ENCODE measurements at regions not wholly inside any gene's neighbourhood (a gene's known extent, or its start where the extent isn't known, plus 50 kb on each side); places are given as distances from the start of the nearest gene placed in this dataset.
"Not testable (repeated sequence)": the region's sequence is repeated elsewhere in the genome, so short reads cannot be mapped to it uniquely, and the experiment has no call there.

DNA sequence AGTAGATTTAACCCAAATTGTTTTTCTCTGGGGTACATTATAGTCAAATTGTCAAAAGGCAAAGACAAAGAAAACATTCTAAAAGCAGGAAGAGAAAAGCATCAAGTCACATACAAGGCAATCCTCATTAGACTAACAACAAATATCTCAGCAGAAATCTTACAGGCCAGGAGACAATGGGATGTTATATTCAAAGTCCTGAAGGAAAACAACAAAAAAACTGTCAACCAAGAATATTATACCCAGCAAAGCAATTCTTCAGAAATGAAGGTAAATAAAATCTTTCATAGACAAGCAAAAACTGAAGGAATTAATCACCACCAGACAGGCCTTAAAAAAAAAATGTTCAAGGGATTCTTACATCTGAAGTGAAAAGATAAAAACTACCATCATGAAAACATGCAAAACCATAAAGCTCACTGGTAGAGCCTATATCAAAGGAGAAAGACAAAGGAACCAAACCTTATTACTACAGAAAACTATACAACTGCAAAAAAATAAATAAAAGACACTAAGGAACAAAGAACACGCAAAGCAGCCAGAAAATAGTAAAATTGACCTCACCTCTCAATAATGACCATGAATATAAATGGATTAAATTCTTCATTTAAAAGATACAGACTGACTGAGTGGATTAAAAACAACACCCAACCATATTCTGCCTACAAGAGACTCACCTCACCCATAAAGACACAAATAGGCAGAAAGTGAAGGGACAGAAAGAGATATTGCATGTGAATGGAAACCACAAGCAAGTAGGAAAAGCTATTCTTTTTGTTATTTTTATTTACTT is 113.8 kb upstream of the ZC3H11B start:
- DNase-seq (ENCODE audit: low read depth), result no peak

DNA sequence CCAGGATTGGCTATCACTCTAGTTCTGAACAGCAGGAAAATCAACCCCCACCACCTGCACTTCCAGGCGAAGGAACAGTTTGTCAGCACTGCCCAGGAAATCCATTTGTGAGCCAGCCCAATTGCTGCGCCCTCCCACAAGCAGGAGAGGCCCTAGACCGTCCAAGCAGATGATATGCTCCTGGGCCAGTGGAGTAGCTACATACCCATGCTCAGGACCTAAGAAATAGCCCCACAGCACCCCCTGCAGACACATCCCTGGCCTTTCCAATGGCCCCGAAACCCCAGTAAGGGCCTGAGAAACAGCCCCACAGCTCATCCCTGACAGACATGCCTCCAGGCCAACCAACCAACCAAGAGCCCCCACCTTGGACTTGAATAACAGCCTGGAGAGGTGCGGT is 111.5 kb upstream of the ZC3H11B start:
- no peak for DNase-seq (ENCODE audit: low read depth)

DNA sequence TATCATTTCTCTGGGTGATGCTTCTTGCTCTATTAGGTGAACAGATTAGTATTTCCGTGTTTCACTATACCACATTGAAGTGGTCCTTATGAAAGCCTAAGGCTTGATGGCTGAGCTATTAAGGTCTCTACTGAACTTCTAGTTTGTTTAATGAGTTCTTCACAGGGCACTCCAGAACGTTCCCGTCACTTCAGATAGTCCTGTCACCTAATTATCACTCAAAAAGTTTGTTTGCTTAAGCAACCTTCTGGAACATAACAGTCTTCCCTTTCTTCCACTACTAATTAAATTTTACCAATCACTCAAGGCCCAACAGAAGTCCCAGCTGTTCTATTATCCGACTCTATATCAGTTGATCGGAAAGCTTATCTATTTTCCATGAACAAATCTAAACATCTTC is 104.6 kb upstream of the ZC3H11B start:
- DNase-seq (ENCODE audit: low read depth), result no peak

DNA sequence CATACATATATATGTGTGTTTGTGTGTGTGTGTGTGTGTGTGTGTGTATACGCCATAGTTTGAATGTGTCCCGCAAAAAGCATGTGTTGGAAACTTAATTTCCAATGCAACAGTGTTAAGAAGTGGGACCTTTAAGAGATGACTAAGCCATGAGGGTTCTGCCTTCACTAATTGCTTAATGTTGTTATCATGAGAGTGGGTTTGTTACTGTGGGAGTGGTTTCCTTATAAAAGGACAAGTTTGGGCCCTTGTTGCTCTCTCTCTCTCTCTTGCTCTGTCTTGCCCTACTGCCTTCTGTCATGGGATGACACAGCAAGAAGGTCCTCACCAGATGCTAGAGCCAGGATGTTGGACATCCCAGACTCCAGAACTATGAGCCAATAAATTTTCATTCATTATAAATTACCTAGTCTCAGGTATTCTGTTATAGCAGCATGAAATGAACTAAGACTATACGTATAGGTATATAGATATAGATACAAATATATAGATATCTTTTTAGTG is 103.8 kb upstream of the ZC3H11B start:
- no peak for DNase-seq (ENCODE audit: low read depth)

DNA sequence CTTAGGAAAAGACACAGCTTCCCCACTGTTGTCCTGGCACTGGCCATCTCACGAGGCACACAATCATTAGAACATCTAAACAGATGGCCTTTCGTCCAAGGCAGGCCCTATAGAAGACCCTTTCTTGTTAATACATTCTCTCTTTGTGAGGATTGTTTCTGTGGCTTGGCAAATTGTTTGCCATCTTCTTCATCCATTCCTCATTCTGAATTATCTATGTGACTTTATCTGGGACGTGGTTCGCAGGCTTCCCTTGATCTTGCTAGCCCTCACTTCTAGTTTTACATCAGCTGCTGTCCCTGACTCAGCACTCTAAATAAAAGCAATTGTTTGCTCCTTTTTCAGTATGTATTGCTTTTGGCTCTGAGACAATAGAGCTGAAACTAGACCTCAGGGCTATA is 101.1 kb upstream of the ZC3H11B start:
- no peak for DNase-seq (ENCODE audit: low read depth)

DNA sequence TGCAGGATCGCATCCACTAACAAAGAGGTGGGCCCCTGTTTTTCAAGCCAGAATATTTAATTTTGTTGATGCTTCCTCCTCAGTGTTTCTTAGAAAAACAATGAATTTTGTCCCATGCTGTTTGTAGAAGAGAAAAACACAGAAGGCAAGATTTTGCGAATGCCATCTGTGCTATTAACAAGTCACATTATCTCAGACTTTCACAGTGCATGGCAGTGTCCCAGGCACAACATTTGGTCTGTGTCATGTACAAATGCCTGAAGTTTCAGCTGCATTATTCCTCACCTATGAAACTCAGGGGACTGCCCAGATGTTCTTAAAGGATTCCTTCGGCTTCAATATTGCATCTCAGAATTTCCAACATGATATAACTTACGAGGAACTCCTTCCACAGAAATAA is 99.6 kb upstream of the ZC3H11B start:
- DNase-seq (ENCODE audit: low read depth), result no peak

DNA sequence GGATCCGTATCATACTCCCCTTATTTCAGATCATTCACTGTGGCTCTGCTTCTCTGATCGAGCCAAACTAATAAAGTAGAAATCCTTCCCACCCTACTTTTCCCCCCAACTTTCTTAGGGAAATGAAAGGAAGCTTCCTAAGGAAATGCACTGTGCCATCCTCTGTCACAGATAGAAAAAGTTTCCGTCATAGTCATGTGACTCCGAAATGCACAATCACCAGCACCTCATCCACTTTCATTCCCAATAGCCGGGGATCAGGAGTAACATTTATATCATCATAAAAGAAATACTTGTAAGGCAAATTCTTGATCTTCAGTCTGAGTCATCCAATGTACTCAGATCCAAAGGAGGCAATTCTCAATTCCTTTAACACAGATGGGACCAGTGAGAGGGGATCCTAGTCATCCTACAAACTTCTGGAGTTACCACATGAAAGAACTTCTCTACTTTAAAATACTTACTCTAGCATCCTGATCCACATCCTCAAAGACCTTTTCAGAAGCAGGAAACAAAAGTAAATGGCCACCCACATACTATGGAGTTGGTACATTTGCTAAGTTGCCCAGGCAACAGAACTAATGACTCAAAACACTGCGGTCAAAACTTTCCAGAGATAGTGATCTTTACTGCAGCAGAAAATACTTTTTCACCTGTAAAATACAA is 97.8 kb upstream of the ZC3H11B start:
- DNase-seq (ENCODE audit: low read depth), result peak; percentile 7

DNA sequence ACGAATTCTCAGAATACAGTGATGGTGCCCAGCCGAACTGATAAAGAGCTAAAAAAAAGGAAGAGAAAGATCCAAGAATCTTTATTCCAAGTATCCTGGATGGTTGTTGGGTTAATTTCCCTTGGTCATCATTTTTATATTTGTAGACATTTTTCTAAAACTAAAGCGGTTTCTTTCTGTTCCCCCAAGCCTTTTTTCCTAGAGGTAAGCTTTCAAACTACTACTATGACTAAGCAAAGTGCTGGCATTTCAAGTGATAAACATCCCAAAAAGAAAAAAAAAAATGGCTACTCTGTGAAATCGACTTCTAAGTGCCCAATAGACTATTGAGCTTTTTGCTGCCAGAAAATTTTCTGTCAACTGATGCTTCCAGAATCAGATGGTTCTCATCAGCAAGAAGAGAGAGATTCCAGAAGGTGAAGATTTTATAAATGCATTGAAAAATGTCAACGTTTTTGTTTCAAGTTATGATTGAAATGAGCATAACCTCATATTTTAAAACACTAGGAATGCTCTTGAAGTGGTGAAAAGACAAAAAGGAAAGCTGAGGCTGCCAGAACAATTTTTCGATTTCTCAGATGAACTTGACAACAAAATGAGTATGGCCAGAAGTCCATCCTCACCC is 96.1 kb upstream of the ZC3H11B start:
- DNase-seq (ENCODE audit: low read depth), result no peak

DNA sequence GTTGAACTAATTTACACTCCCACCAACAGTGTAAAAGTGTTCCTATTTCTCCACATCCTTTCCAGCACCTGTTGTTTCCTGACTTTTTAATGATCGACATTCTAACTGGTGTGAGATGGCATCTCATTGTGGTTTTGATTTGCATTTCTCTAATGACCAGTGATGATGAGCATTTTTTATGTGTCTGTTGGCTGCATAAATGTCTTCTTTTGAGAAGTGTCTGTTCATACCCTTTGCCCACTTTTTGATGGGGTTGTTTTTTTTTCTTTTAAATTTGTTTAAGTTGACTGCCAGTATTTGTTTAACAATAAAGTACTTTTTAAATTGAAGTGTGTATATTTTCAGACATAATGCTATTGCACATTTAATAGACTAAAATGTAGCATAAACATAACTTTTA is 95.0 kb upstream of the ZC3H11B start:
- not testable (repeated sequence) for DNase-seq (ENCODE audit: low read depth)

DNA sequence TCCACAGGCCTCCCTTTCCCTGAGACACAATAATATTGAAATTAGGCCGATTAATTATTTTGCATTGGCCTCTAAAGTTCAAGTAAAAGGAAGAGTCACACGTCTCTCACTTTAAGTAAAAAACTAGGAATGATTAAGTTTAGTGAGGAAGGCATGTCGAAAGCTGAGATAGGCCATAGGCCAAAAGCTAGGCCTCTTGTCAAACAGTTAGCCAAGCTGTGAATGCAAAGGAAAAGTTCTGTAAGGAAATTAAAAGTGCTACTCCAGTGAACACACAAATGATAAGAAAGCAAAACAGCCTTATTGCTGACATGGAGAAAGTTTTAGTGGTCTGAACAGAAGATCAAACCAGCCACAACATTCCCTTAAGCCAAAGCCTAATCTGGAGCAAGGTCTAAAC is 91.4 kb upstream of the ZC3H11B start:
- DNase-seq (ENCODE audit: low read depth), result not testable (repeated sequence)

DNA sequence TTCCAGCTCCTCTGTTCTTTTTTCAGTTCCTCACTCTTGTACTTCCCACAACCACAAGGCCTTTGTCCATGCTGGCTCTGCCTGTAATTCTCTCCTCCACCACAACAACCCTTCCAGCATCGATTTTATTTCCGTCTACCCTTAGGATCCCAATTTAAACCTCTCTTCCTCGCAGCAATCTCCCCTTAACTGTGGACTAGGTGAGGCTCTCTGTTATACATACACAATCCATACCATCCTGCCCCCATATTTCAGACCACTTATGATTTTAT is 90.4 kb upstream of the ZC3H11B start:
- DNase-seq (ENCODE audit: low read depth), result no peak

DNA sequence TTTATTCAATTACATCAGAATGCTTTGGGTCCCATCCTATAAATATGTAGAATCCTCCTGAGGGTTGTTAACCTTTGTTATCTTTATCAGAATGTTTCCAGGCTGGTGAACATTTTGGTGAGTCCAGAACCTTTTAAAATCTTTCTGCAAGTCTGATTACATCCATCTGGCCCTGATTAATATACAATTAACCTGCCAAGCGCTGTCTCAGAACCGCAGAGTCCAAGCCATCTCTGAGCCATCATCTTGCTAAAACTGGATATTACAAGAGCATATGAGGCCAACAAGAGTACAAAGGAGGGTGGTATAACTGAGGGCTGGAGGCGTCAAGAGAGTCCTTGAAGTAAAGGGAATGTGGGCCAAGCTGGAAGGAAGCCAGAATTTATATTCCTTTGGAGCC is 88.6 kb upstream of the ZC3H11B start:
- DNase-seq (ENCODE audit: low read depth), result no peak

DNA sequence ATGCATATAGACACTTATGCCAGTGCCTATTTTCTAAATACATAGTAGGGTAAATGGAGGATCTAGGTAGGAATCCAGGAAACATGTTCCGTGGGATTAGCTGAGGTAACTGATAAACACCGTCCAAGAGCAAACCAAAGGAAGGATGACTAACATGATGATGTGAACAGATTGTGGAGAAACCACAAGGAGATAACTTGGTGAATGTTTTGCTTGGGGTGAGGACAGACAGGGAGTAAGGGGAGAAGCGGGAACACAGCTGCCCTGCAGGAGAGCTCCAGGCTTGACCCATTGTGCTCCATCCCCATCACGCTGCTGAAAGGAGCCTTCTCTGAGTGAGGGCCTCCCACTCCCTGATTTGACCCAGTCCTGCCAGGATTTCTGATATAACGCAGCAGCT is 87.0 kb upstream of the ZC3H11B start:
- DNase-seq (ENCODE audit: low read depth), result no peak

DNA sequence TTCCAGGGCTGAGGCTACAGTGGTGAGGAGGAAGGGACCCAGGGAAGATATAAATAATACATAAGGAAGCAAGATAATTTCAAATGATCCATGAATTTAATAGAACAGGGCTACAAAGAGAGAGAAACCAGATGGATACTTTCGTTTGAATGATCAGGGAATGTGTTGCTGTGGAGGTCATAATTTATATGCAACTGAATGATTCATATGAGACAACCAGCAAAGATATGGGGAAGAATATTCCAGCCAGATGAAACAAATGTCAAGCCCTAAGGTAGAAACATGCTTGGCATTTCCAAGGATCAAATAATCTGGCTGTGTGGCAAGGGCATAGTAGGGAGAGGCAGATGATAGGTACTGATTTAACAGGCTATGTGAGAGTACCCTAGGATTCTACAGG is 84.8 kb upstream of the ZC3H11B start:
- DNase-seq (ENCODE audit: low read depth), result no peak

DNA sequence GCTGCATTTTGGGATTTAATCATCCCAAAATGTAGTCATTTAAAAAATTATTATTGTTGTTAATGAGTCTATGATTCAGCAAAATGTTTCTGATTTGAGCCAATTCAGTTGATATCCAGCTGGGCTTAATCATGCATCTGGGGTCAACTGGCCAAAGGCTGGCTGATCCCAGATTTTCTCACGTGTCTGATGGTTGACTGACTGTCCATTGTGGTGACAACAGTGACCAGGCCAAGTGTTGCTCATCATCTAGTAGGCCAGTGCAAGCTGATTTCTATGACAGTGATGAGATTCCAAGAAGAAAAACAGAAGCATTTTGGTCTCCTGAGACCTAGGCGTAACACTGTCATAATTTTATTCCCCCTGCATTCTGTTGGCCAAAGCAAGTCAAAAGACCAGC is 80.1 kb upstream of the ZC3H11B start:
- DNase-seq (ENCODE audit: low read depth), result no peak

DNA sequence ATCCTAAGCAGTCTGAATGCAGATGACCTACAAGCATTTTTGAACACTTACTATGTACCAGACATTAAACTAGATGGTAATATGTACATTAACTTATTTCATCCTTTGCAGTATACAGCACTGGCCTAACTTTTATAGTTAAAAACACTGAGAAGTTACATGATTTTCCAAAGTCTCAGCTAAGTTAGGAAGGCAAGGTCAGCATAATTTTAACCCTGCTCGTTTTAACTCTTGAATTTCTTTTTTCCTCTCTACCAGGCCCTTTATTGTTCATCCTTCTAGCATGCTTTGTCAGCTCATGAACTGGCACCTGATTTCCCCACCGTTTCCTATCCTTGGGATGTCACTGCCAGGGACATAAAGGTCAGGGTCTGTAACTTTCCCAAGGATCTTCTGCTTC is 76.9 kb upstream of the ZC3H11B start:
- DNase-seq (ENCODE audit: low read depth), result no peak

DNA sequence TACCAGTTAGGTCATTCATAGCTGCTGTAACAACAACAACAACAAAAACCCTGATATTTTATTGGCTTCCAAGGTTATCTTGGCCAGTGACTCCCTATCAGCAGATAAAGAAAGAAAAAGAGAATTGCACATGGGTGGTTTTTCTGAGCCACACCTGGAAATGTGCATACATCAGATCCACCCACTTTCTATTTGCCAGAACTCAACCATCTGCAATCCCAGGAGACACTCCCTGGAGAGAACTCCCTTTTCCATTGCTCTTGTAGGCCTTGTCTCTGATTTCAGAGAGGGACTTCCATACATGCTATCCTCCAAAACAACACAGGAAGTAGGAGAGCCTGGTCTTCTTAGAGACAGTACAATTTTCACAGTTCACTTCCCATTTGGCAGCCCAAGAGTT is 74.9 kb upstream of the ZC3H11B start:
- DNase-seq (ENCODE audit: low read depth), result no peak

DNA sequence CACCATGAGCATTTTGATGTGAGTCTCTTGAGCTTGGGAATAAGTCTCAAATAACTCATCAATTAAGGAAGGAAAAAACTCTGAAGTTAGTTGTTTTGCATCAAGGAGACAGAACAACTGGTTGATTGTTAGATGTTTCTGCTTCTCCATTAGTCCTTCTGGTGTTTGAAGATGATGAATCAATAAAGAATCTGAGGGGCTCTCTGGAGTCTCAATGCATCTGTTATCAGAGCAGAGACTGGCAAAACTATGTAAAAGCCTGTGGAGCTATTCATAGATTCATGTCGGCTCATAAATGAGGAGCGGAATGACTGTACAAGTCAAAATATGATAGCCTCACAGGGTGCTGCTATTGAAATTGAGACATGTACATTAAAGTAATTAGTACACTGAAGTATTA is 73.3 kb upstream of the ZC3H11B start:
- DNase-seq (ENCODE audit: low read depth), result no peak

DNA sequence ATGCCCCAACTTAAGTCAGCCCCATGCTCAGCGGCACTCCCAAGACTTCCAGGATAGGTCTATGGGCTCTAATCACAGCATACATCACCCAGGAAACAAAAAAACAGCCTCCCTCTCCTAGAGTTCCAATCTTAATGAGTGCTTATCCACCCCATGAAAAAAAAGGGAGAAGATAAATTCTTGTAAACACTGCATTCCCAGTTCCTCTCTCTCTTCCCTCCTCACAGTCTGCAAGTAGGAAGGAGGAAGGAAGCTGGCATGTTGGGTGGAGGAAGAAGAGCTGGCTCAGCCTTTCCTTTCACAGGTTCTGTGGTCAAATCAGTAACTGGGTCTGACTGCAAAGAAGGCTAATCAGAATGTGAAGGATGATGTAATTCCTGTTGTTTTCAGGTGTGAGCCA is 69.9 kb upstream of the ZC3H11B start:
- no peak for DNase-seq (ENCODE audit: low read depth)

DNA sequence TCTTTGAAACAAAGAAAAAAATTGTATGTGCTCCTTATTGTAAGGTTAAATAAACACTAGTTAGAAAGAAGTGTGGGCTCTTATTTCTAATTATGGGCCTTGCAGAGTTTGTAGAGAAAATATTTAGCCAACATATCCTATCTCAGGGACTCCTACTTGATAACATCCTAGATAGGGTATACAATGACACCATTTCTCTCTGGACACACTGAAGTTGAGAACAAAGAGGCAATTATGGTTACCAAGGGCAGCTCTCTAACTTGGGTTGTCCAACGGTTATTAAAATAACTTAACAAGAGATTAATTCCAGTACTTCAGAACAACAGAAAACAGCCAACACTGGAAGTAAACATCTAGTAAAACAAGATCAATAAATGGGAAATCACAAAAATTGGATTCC is 69.0 kb upstream of the ZC3H11B start:
- DNase-seq (ENCODE audit: low read depth), result no peak

DNA sequence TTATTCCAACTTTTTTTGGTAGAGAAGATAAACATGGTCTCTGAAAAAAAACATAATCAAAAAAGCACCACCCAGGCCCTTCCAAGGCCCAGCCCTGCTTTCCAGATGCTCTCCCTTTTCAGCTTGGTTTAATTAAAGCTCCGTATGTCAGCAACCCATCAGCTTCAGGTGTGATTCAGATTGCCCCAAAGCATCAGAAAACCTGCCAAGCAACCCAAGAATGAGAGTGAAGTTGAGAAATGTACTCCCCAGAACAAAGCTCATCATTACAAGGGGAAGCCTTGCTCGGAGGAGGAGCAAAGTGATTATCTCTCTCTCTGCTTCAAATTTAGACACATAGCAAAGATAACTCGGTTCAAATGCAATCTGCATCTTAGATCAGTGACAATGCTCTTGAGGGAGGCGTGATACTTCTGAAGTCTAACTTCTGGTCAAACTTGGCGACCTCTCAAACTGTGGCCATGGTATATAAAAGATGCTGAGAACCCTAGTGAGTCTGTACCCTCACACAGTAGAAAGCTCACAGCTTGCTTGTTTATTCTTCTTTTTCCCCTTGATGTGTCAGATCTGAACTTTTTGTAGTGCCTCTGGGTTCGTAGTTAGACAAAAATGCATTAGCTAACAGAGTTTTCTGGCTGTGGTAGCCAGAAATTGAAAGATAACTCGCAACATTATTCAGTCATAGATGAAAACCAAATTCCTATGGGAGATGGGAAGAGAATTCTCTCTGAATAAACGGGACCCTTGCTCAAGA is 63.3 kb upstream of the ZC3H11B start:
- DNase-seq (ENCODE audit: low read depth), result no peak

DNA sequence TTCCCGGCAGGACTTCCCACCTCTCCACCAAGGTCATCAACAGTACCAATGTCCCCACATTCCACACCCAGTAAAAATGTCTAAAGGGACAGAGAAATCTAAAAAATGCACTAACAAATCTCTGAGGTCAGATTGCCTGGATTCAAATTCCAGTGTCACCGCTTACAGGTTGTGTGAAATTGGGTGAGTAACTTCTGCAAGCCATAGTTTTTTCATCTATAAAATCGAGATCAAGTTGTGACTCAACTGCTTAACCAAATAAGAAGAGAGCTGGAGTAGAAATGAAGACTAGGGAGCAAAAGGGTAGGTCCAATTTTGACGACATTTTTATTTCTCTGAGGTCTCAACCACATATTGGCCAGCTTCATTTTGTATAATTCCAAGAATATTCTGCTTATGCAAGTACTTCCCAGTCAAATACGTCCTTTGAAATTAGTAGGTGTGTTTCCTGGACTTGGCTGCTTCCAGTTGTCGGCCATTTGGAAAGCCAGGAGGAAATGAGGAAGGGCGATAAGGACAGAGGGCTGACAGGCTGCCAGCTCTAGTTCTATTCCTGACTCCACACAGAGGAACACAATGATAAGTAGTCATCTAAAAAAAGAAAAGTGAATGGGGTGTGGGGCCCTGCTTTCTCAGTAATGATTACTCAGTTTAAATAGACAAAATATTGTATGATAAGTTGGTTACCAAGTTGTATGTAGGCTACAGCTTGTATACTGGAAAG is 57.7 kb upstream of the ZC3H11B start:
- DNase-seq (ENCODE audit: low read depth), result no peak

All from GM04503 (cell line).